ENCODE measurements at regions not wholly inside any gene's neighbourhood (a gene's known extent, or its start where the extent isn't known, plus 50 kb on each side); places are given as distances from the start of the nearest gene placed in this dataset.

GRCh38 chr15:93235926-93236780 lies 147.1 kb upstream of the RGMA start:
- Histone ChIP-seq H3K36me3 (ENCODE audit: control insufficient read depth in 2 of 2, insufficient read depth in 2 of 2, low read length in 1 of 2) (no peaks in the 10 kb centered on the region), H3K4me1 (ENCODE audit: control insufficient read depth, insufficient read depth, low read length) (no peaks in the 10 kb centered on the region), H3K27ac (ENCODE audit: control insufficient read depth, insufficient read depth) (no peak overlapping the region), H3K9ac (ENCODE audit: control insufficient read depth, insufficient read depth, low read length) (no peak overlapping the region), H3K79me2 (ENCODE audit: control insufficient read depth, insufficient read depth, low read length) (no peaks in the 10 kb centered on the region), H4K20me1 (ENCODE audit: control insufficient read depth, insufficient read depth) (no peaks in the 10 kb centered on the region), H3K4me3 (no peak overlapping the region), H2AFZ (ENCODE audit: control insufficient read depth, low read depth, low read length) (no peak overlapping the region), H3K9me3 (replicated peaks; ENCODE audit: control insufficient read depth, insufficient read depth, low read length) (no peaks in the 10 kb centered on the region), H3K27me3 (replicated peaks in 1 of 2; ENCODE audit: control insufficient read depth in 2 of 2, insufficient read depth in 2 of 2, low read length in 1 of 2) (no peaks in the 10 kb centered on the region; a peak in 1 of 4 replicates), H3K4me2 (ENCODE audit: control insufficient read depth, insufficient read depth) (no peak overlapping the region)
- 15% methylated on average over 17 of the region's 17 CpGs for WGBS (ENCODE audit: insufficient coverage, insufficient replicate concordance, low lambda C conversion rate, missing lambda C conversion rate)
- CTCF ChIA-PET = interaction anchor here (0.6 kb wide), 1 partner anchor 145 kb away, joined by 3 read pairs; no protein-coding TSS in a partner anchor
- POLR2A ChIA-PET = no interaction called here
- FAIRE-seq (no peak), DNase-seq (ENCODE audit: low read depth, low spot score) (no peak), ATAC-seq (no peak)
- RAD21 ChIA-PET (ENCODE audit: unreplicated experiment) = no interaction called here
- intact Hi-C loops (cut with micrococcal nuclease; ENCODE audit: unreplicated experiment) (no loop called here), in situ Hi-C loops (cut with MboI) (no loop called here)
- SMC1A ChIA-PET (ENCODE audit: uncharacterized antibody, unreplicated experiment) = no interaction called here
- BruUV-seq (replicated peaks) = no TSS peak
- no peak for TF ChIP-seq BHLHE40 (IDR thresholded peaks at IDR 0.05; ENCODE audit: borderline replicate concordance in 1 of 2, low read depth in 2 of 2, low read length in 1 of 2)
- TF ChIP-seq IKZF2 (IDR thresholded peaks at IDR 0.05) = no peak
- no peak for TF ChIP-seq RELA (IDR thresholded peaks at IDR 0.05; ENCODE audit: borderline replicate concordance, partially characterized antibody)
- TF ChIP-seq SPI1 (IDR thresholded peaks at IDR 0.05; ENCODE audit: borderline replicate concordance, insufficient read depth, low read depth, low read length) = no peak
- TF ChIP-seq KLF5 (IDR thresholded peaks at IDR 0.05; ENCODE audit: partially characterized antibody) = no peak
- TF ChIP-seq USF2 (IDR thresholded peaks at IDR 0.05; ENCODE audit: borderline replicate concordance, low read depth, low read length) = no peak
- no peak for TF ChIP-seq TAF1 (IDR thresholded peaks at IDR 0.05; ENCODE audit: borderline replicate concordance, low read depth, low read length)
- no peak for TF ChIP-seq ZBTB40 (IDR thresholded peaks at IDR 0.05; ENCODE audit: borderline replicate concordance)
- TF ChIP-seq ZNF217 (IDR thresholded peaks at IDR 0.05) = no peak
- TF ChIP-seq ETV6 (conservative IDR thresholded peaks at IDR 0.05 in 1 of 2, IDR thresholded peaks at IDR 0.05 in 1 of 2; ENCODE audit: borderline replicate concordance in 1 of 2, low read depth in 1 of 2) = no peak
- TF ChIP-seq MEF2A (IDR thresholded peaks at IDR 0.05; ENCODE audit: insufficient read depth, low read depth, low read length) = no peak
- TF ChIP-seq CUX1 (IDR thresholded peaks at IDR 0.05; ENCODE audit: insufficient replicate concordance, low read depth, low read length) = no peak

Measured in GM12878 (cell line).